Left forelimb (tissue), 1 donor: ENCODE measurements at regions not wholly inside any gene's neighbourhood (a gene's known extent, or its start where the extent isn't known, plus 50 kb on each side); places are given as distances from the start of the nearest gene placed in this dataset.

Experiments used
- DNase-seq: peaks from one replicate; pipeline ENCODE4 v3.0.0-alpha.2; 2018; ENCODE audit warnings: low spot score

- DNase-seq = no peak
These were observed 610.4 kb downstream of the TBC1D4 start for GRCh38 chr13:74871369-74872070.

- DNase-seq = no peak
These were observed 611.1 kb downstream of the TBC1D4 start for GRCh38 chr13:74870865-74871264.

GRCh38 chr13:74869846-74870245 lies 612.1 kb downstream of the TBC1D4 start:
- no peak for DNase-seq

- DNase-seq = no peak
These were observed 613.9 kb downstream of the TBC1D4 start for GRCh38 chr13:74868049-74868448.

- no peak for DNase-seq
These were observed 614.5 kb downstream of the TBC1D4 start for GRCh38 chr13:74867460-74867859.

- no peak for DNase-seq
These were observed 615.9 kb downstream of the TBC1D4 start for GRCh38 chr13:74866101-74866500.

- DNase-seq = no peak
These were observed 616.3 kb downstream of the TBC1D4 start for GRCh38 chr13:74865656-74866055.

- DNase-seq = no peak
These were observed 621.2 kb downstream of the TBC1D4 start for GRCh38 chr13:74860789-74861188.

- no peak for DNase-seq
These were observed 631.1 kb downstream of the TBC1D4 start for GRCh38 chr13:74850893-74851292.

- no peak for DNase-seq
These were observed 634.0 kb downstream of the TBC1D4 start for GRCh38 chr13:74847966-74848365.

- no peak for DNase-seq
These were observed 636.2 kb downstream of the TBC1D4 start for GRCh38 chr13:74845806-74846205.

- no peak for DNase-seq
These were observed 640.3 kb downstream of the TBC1D4 start for GRCh38 chr13:74841651-74842050.

GRCh38 chr13:74841123-74841522 lies 640.8 kb downstream of the TBC1D4 start:
- no peak for DNase-seq

GRCh38 chr13:74839656-74840055 lies 642.3 kb downstream of the TBC1D4 start:
- DNase-seq = no peak

GRCh38 chr13:74838096-74838495 lies 643.9 kb downstream of the TBC1D4 start:
- no peak for DNase-seq

GRCh38 chr13:74836628-74837027 lies 645.3 kb downstream of the TBC1D4 start:
- DNase-seq = no peak

- no peak for DNase-seq
These were observed 646.4 kb downstream of the TBC1D4 start for GRCh38 chr13:74835579-74835978.

- DNase-seq = no peak
These were observed 656.1 kb downstream of the TBC1D4 start for GRCh38 chr13:74825938-74826246.

- DNase-seq = no peak
These were observed 656.6 kb downstream of the TBC1D4 start for GRCh38 chr13:74825152-74825937.

- no peak for DNase-seq
These were observed 661.2 kb downstream of the TBC1D4 start for GRCh38 chr13:74820809-74821208.

GRCh38 chr13:74819549-74819948 lies 662.4 kb downstream of the TBC1D4 start:
- no peak for DNase-seq

GRCh38 chr13:74816737-74817136 lies 665.2 kb downstream of the TBC1D4 start:
- DNase-seq = no peak

- DNase-seq = no peak
These were observed 662.0 kb upstream of the KLF12 start for GRCh38 chr13:74796157-74796556.

- DNase-seq = no peak
These were observed 661.3 kb upstream of the KLF12 start for GRCh38 chr13:74795526-74795925.
